Tibial nerve (tissue), 4 donors: ENCODE measurements at regions not wholly inside any gene's neighbourhood (a gene's known extent, or its start where the extent isn't known, plus 50 kb on each side); places are given as distances from the start of the nearest gene placed in this dataset.

Experiments used
- EP300 ChIP-seq, 2 donors: sonication (generic); formaldehyde crosslinking; IDR thresholded peaks; one replicate each; pipeline ENCODE4 v1.6.1; 2017; ENCODE audit warnings: antibody characterized with exemption in 2 of 2, mild to moderate bottlenecking in 1 of 2
- POLR2A ChIP-seq, 2 donors: fragments of 450-650 bp; IDR thresholded peaks; one replicate each; pipeline ENCODE4 v1.6.1; 2017; ENCODE audit warnings: antibody characterized with exemption in 2 of 2, mild to moderate bottlenecking in 2 of 2, moderate library complexity in 2 of 2
- TF ChIP-seq, protein P1 (sequence below), 5 experiments: fragments of 200-600 bp in 3 of 5; fragments of 450-650 bp in 2 of 5; sonication (generic) in 3 of 5; IDR thresholded peaks; one replicate each; pipeline ENCODE4 v1.5.1; 2016 to 2019; ENCODE audit warnings: antibody characterized with exemption in 5 of 5, mild to moderate bottlenecking in 3 of 5, moderate library complexity in 2 of 5

DNA sequence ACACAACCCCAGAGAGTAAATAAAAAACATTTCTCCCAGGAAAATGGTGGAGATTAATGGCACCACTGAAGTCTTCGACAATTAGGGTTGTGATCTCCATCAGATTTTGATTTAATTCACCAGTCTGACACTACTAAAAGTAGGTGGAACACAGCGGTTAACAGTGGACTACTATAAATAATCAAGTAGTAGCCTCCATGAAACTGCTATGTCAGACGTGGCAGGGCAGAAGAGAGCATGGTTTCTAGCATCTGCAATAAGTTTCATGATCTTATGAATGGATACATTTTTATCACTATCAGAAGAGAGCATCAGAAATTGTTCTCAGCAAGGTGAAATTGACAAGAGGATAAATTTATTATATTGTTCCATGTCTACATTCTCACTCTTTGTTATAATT lies 1706.6 kb downstream of the MRPL39 start:
- TF ChIP-seq, protein P1, sequence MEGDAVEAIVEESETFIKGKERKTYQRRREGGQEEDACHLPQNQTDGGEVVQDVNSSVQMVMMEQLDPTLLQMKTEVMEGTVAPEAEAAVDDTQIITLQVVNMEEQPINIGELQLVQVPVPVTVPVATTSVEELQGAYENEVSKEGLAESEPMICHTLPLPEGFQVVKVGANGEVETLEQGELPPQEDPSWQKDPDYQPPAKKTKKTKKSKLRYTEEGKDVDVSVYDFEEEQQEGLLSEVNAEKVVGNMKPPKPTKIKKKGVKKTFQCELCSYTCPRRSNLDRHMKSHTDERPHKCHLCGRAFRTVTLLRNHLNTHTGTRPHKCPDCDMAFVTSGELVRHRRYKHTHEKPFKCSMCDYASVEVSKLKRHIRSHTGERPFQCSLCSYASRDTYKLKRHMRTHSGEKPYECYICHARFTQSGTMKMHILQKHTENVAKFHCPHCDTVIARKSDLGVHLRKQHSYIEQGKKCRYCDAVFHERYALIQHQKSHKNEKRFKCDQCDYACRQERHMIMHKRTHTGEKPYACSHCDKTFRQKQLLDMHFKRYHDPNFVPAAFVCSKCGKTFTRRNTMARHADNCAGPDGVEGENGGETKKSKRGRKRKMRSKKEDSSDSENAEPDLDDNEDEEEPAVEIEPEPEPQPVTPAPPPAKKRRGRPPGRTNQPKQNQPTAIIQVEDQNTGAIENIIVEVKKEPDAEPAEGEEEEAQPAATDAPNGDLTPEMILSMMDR (IDR thresholded peaks at IDR 0.05), result no peak
- TF ChIP-seq EP300 (IDR thresholded peaks at IDR 0.05), result no peak
- TF ChIP-seq POLR2A (IDR thresholded peaks at IDR 0.05), result no peak
